B cell (primary cell): ENCODE measurements at regions not wholly inside any gene's neighbourhood (a gene's known extent, or its start where the extent isn't known, plus 50 kb on each side); places are given as distances from the start of the nearest gene placed in this dataset.

Source experiments
- ATAC-seq: fragments of 200-7000 bp; cut with Tn5 transposase; one replicate; pipeline ENCODE4 v1.10.0; 2021; ENCODE audit warnings: low read depth, mild to moderate bottlenecking, moderate number of reproducible peaks, moderate library complexity
- CTCF ChIA-PET: fragments of 350-600 bp; sonication (Branson Sonifier 250); formaldehyde crosslinking; loops from one replicate; lab custom pipeline; 2021; ENCODE audit warnings: antibody characterized with exemption, inconsistent platforms; lab: Charles Lee
- POLR2A ChIA-PET: fragments of 350-600 bp; sonication (Branson Sonifier 250); formaldehyde crosslinking; loops from one replicate; lab custom pipeline; 2021; ENCODE audit warnings: antibody characterized with exemption; lab: Charles Lee
- DNase-seq: peaks from one replicate; pipeline ENCODE4 v3.0.0; 2013
- H2AFZ ChIP-seq: 2 replicates; pipeline ENCODE4 v1.6.1; 2012; ENCODE audit warnings: mild to moderate bottlenecking, low read depth, low read length; ENCODE audit not compliant: insufficient read depth, poor library complexity, severe bottlenecking
- H3K27ac ChIP-seq, 2 donors: 1 replicate in 1 of 2; 2 replicates in 1 of 2; pipeline ENCODE4 v1.5.1; 2012 to 2013; ENCODE audit warnings: low read length in 2 of 2, mild to moderate bottlenecking in 2 of 2, moderate library complexity in 1 of 2
- H3K27me3 ChIP-seq, 4 experiments: fragments of 200-600 bp in 1 of 4; sonication (generic) in 1 of 4; replicated peaks in 1 of 4; 1 replicate in 2 of 4; 2 replicates in 2 of 4; pipeline versions ENCODE4 v1.6.1 to v1.7.0; 2013 to 2016; ENCODE audit warnings: low read length in 3 of 4, mild to moderate bottlenecking in 2 of 4, mixed read lengths in 1 of 4, moderate library complexity in 1 of 4; ENCODE audit not compliant: insufficient read depth in 4 of 4, control insufficient read depth in 3 of 4; ENCODE audit errors: control extremely low read depth in 1 of 4
- H3K36me3 ChIP-seq, 2 experiments: replicated peaks in 1 of 2; 1 replicate in 1 of 2; 2 replicates in 1 of 2; pipeline versions ENCODE4 v1.6.1 to v1.7.1; 2013; ENCODE audit warnings: low read length in 1 of 2; ENCODE audit not compliant: insufficient read depth in 2 of 2, control insufficient read depth in 1 of 2; ENCODE audit errors: control extremely low read depth in 1 of 2, extremely low read depth in 1 of 2
- H3K4me1 ChIP-seq, 2 donors: fragments of 200-600 bp in 1 of 2; sonication (generic) in 1 of 2; 1 replicate in 1 of 2; 2 replicates in 1 of 2; pipeline versions ENCODE4 v1.5.1 to v1.6.1; 2013 to 2017; ENCODE audit warnings: low read length in 2 of 2; ENCODE audit not compliant: control insufficient read depth in 2 of 2, insufficient read depth in 2 of 2
- H3K4me2 ChIP-seq: replicated peaks from 2 replicates; pipeline ENCODE3; 2012; ENCODE audit warnings: mild to moderate bottlenecking, low read depth, low read length; ENCODE audit not compliant: poor library complexity, severe bottlenecking
- H3K4me3 ChIP-seq, 5 experiments: fragments of 200-600 bp in 1 of 5; sonication (generic) in 1 of 5; 1 replicate in 3 of 5; 2 replicates in 2 of 5; pipeline versions ENCODE4 v1.5.1 to v1.7.0; 2011 to 2016; ENCODE audit warnings: low read length in 4 of 5, mild to moderate bottlenecking in 4 of 5, low read depth in 2 of 5, control low read depth in 1 of 5, moderate library complexity in 1 of 5; ENCODE audit not compliant: insufficient read depth in 1 of 5; ENCODE audit errors: control extremely low read depth in 1 of 5, extremely low read depth in 1 of 5
- H3K79me2 ChIP-seq: fragments of 200-600 bp; sonication (generic); one replicate; pipeline ENCODE4 v1.6.0; 2016; ENCODE audit warnings: low read length; ENCODE audit not compliant: control insufficient read depth, insufficient read depth
- H3K9ac ChIP-seq: fragments of 200-600 bp; sonication (generic); 2 replicates; pipeline ENCODE4 v1.6.1; 2017; ENCODE audit warnings: mild to moderate bottlenecking, low read length, moderate library complexity
- H3K9me3 ChIP-seq, 3 donors: one replicate each; pipeline versions ENCODE4 v1.6.1 to v1.7.1; 2013; ENCODE audit warnings: low read length in 2 of 3; ENCODE audit not compliant: control insufficient read depth in 2 of 3, insufficient read depth in 1 of 3; ENCODE audit errors: control extremely low read depth in 1 of 3
- H4K20me1 ChIP-seq: 2 replicates; pipeline ENCODE4 v1.6.0; 2012; ENCODE audit warnings: mild to moderate bottlenecking, low read length; ENCODE audit not compliant: insufficient read depth, control insufficient read depth, poor library complexity, severe bottlenecking
- H3K27ac Mint-ChIP-seq: one replicate; pipeline ENCODE4 v1.8.0; 2021; ENCODE audit warnings: mixed read lengths
- H3K27me3 Mint-ChIP-seq: one replicate; pipeline ENCODE4 v1.8.0; 2021; ENCODE audit warnings: mixed read lengths
- H3K4me1 Mint-ChIP-seq: one replicate; pipeline ENCODE4 v1.8.0; 2021; ENCODE audit warnings: mixed read lengths
- H3K4me3 Mint-ChIP-seq: one replicate; pipeline ENCODE4 v1.8.0; 2021; ENCODE audit warnings: mixed read lengths
- H3K9me3 Mint-ChIP-seq: one replicate; pipeline ENCODE4 v1.8.0; 2022; ENCODE audit warnings: mixed read lengths; ENCODE audit not compliant: insufficient read depth
- CTCF ChIP-seq: fragments of 200-600 bp; IDR thresholded peaks from one replicate; pipeline ENCODE4 v1.8.0; 2022; ENCODE audit warnings: antibody characterized with exemption, mild to moderate bottlenecking
- EZH2 ChIP-seq: IDR thresholded peaks from 2 replicates; pipeline ENCODE4 v1.6.1; 2012; ENCODE audit warnings: borderline replicate concordance, low read depth, mild to moderate bottlenecking, moderate library complexity, low read length; ENCODE audit not compliant: insufficient read depth, poor library complexity, severe bottlenecking
- WGBS: methylation state at CpG from one replicate; pipeline ENCODE4 v1.1.5; 2013; ENCODE audit warnings: missing lambda C conversion rate; ENCODE audit not compliant: insufficient coverage; 5-methylcytosine and 5-hydroxymethylcytosine counted together
- intact Hi-C: fragments of 100-400 bp; cut with micrococcal nuclease; formaldehyde crosslinking; loops from one replicate; pipeline ENCODE4 v1.10.0; 2022

DNA sequence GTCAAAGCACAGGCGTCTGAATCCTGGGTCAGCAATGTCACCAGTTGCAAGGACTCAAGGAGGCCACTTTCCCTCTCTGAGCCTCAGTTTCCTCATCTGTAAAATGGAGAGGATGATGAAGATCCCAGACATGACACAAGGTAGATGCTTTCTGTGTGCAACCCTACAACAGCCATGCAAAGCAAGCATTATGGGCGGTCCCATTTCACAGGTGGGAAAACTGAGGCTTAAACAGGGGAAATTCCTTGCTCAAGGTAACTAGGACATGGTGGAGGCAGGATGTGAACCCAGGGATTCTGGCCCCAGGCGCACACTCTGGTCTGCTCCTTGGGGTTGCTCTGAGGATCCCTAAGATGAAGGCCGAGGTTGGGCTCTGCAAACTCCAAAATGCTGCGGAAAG, 311.0 kb downstream of the PTPRU start:
- Histone ChIP-seq H3K36me3 (no peaks in the 10 kb centered on the region), H3K79me2 (no peaks in the 10 kb centered on the region), H3K4me1 (no peaks in the 10 kb centered on the region), H3K27ac (no peak overlapping the region), H4K20me1 (no peaks in the 10 kb centered on the region), H2AFZ (no peak overlapping the region), H3K9me3 (peaks cover 0 to 17% (median 0%) of the 10 kb centered on the region in 3 donors), H3K27me3 (no peaks in the 10 kb centered on the region), H3K9ac (no peak overlapping the region), H3K4me2 (no peak overlapping the region), H3K4me3 (no peak overlapping the region)
- H3K27me3 Mint-ChIP-seq = no peaks in the 10 kb centered on the region
- peaks cover 5% of the 10 kb centered on the region for H3K9me3 Mint-ChIP-seq
- no peak for TF ChIP-seq CTCF
- no peak for TF ChIP-seq EZH2
- POLR2A ChIA-PET = no interaction called here
- DNase-seq = no peak
- no peak overlapping the region for H3K27ac Mint-ChIP-seq
- CTCF ChIA-PET = no interaction called here
- intact Hi-C loops = no loop called here
- WGBS = 99% methylated on average over 5 of the region's 5 CpGs
- no peak overlapping the region for H3K4me3 Mint-ChIP-seq
- no peaks in the 10 kb centered on the region for H3K4me1 Mint-ChIP-seq
- ATAC-seq = no peak

DNA sequence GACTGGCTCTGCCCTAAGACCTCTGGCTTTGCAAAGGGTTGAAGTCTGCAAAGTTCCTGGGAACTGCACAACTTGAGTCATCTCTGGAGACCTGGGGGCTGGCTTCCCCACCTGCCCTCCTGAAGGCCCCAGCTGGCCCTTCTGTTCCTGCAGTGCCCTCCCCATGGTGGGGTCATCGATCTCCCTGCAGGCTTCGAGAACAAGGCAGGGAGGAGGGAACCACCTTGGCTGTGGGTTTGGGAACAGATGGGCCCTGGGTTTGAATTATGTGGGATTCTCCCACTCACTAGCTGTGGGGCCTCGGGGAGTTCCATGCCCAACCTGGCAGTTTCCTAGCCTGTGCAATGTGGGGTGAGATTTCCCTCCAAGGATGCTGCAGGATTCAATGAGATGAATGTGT, 310.2 kb downstream of the PTPRU start:
- ChIA-PET CTCF (no interaction called here), POLR2A (no interaction called here)
- H3K4me3 ChIP-seq = no peak overlapping the region
- 80% methylated on average over 1 of the region's 3 CpGs for WGBS
- H3K9ac ChIP-seq = no peak overlapping the region
- H3K9me3 Mint-ChIP-seq = peaks cover 5% of the 10 kb centered on the region
- H3K9me3 ChIP-seq = peaks cover 0 to 12% (median 0%) of the 10 kb centered on the region in 3 donors
- no peaks in the 10 kb centered on the region for H4K20me1 ChIP-seq
- DNase-seq (no peak), ATAC-seq (no peak)
- no peaks in the 10 kb centered on the region for H3K4me1 Mint-ChIP-seq
- intact Hi-C loops = no loop called here
- no peak overlapping the region for H3K27ac Mint-ChIP-seq
- no peak overlapping the region for H3K4me3 Mint-ChIP-seq
- no peaks in the 10 kb centered on the region for H3K36me3 ChIP-seq
- H3K4me1 ChIP-seq = no peaks in the 10 kb centered on the region
- H3K79me2 ChIP-seq = no peaks in the 10 kb centered on the region
- H3K27ac ChIP-seq = no peak overlapping the region
- H3K27me3 ChIP-seq = no peaks in the 10 kb centered on the region
- H3K27me3 Mint-ChIP-seq = no peaks in the 10 kb centered on the region
- no peak overlapping the region for H3K4me2 ChIP-seq
- no peak for TF ChIP-seq EZH2
- TF ChIP-seq CTCF = no peak
- no peak overlapping the region for H2AFZ ChIP-seq
